Progenitor cell of endocrine pancreas (in vitro differentiated cells): ENCODE measurements at regions not wholly inside any gene's neighbourhood (a gene's known extent, or its start where the extent isn't known, plus 50 kb on each side); places are given as distances from the start of the nearest gene placed in this dataset.

Experiments used
- DNase-seq: peaks from one replicate; pipeline ENCODE4 v3.0.0; 2021; ENCODE audit warnings: low spot score; ENCODE audit not compliant: unreplicated experiment
- H3K27ac Mint-ChIP-seq: 2 replicates; pipeline ENCODE4 v1.8.0; 2021; ENCODE audit warnings: mild to moderate bottlenecking, moderate library complexity, mixed read lengths
- H3K27me3 Mint-ChIP-seq: 2 replicates; pipeline ENCODE4 v1.8.0; 2021; ENCODE audit warnings: mixed read lengths
- H3K36me3 Mint-ChIP-seq: 2 replicates; pipeline ENCODE4 v1.8.0; 2022; ENCODE audit warnings: mixed read lengths; ENCODE audit not compliant: insufficient read depth
- H3K4me1 Mint-ChIP-seq: 2 replicates; pipeline ENCODE4 v1.8.0; 2021; ENCODE audit warnings: low read depth, mixed read lengths
- H3K4me3 Mint-ChIP-seq: 2 replicates; pipeline ENCODE4 v1.8.0; 2021; ENCODE audit warnings: low read depth, mild to moderate bottlenecking, moderate library complexity, mixed read lengths
- H3K9me3 Mint-ChIP-seq: 2 replicates; pipeline ENCODE4 v1.8.0; 2021; ENCODE audit warnings: low read depth, mixed read lengths
- TF ChIP-seq, protein P1 (sequence below): fragments of 200-600 bp; sonication (generic); IDR thresholded peaks from one replicate; pipeline ENCODE4 v1.5.0; 2021; ENCODE audit warnings: antibody characterized with exemption, mild to moderate bottlenecking; ENCODE audit not compliant: unreplicated experiment

DNA sequence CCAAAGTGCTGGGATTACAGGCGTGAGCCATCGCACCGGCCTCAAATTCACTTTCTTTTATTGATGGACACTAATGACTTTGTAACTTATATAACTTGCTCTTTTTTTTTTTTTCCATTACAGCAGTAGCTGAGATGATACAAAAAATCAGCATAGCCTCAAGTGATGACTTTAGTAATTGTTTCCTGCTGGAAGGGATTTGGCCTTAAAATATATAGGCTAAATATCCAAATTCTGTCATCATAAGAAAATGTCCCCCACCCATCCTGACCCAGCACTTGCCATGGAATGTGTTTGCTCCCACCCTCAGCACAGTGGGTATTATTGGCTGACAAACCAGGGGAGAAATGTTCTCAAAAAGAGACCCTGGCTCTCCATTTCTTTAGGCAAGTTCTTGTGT is 1264.1 kb upstream of the AUTS2 start:
- H3K4me1 Mint-ChIP-seq = peaks cover 4% of the 10 kb centered on the region
- no peak overlapping the region for H3K4me3 Mint-ChIP-seq
- no peak for DNase-seq
- TF ChIP-seq, protein P1, sequence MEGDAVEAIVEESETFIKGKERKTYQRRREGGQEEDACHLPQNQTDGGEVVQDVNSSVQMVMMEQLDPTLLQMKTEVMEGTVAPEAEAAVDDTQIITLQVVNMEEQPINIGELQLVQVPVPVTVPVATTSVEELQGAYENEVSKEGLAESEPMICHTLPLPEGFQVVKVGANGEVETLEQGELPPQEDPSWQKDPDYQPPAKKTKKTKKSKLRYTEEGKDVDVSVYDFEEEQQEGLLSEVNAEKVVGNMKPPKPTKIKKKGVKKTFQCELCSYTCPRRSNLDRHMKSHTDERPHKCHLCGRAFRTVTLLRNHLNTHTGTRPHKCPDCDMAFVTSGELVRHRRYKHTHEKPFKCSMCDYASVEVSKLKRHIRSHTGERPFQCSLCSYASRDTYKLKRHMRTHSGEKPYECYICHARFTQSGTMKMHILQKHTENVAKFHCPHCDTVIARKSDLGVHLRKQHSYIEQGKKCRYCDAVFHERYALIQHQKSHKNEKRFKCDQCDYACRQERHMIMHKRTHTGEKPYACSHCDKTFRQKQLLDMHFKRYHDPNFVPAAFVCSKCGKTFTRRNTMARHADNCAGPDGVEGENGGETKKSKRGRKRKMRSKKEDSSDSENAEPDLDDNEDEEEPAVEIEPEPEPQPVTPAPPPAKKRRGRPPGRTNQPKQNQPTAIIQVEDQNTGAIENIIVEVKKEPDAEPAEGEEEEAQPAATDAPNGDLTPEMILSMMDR = no peak
- H3K9me3 Mint-ChIP-seq = peaks cover 13% of the 10 kb centered on the region
- H3K36me3 Mint-ChIP-seq = peaks cover 3% of the 10 kb centered on the region
- H3K27me3 Mint-ChIP-seq = no peaks in the 10 kb centered on the region
- H3K27ac Mint-ChIP-seq = no peak overlapping the region

DNA sequence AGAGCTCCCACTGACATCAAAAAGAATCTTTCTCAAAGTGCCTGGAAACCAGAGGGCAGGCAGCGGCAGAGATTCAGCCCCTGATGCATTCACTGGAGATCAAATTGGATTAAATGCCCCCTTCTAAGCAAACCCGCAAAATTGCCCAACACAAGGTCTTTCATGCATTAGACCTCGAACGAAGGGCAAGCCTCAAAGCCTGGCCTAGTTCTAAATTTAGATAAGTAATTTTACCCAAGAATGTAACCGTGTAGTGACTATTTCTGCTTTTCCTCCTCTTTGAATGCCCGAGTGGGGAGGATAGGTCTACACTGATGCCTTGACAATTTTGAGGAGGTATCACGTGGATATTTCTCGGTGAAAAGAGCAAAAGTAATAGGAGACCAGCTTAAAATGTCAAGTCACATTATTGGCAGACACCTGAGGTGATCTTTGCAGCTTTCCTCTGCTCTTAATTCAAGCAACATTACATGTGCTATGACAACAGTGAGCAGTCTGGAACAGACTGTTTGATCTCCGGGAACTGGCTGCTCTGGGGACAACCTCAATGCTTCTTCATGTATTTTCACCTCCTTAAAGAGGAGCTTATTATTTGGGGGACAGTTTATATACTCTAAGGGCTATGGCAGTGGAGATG is 1263.5 kb upstream of the AUTS2 start:
- Mint-ChIP-seq H3K9me3 (peaks cover 13% of the 10 kb centered on the region), H3K27me3 (no peaks in the 10 kb centered on the region), H3K4me1 (peaks cover 4% of the 10 kb centered on the region), H3K4me3 (no peak overlapping the region), H3K36me3 (peaks cover 3% of the 10 kb centered on the region), H3K27ac (no peak overlapping the region)
- TF ChIP-seq, protein P1 = no peak
- DNase-seq = no peak

DNA sequence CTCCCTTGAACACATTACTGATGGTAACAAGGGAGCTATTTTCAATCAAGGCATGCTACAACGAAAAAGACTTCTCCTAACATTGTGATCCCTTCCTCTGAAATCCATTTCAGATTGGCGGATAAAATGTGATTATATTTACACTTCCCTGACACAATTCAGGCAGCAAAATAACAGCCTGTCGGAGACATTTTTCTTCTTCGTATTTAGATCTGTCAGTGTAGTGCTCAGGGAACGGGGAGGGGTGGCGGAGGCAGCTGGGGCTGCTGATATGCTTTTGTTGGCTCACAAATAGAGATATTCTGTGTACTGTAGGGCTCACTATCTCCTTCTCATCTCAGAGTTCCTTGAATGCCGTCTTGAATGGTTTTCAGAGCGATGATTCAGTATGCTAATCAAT is 1261.7 kb upstream of the AUTS2 start:
- H3K36me3 Mint-ChIP-seq = no peaks in the 10 kb centered on the region

DNA sequence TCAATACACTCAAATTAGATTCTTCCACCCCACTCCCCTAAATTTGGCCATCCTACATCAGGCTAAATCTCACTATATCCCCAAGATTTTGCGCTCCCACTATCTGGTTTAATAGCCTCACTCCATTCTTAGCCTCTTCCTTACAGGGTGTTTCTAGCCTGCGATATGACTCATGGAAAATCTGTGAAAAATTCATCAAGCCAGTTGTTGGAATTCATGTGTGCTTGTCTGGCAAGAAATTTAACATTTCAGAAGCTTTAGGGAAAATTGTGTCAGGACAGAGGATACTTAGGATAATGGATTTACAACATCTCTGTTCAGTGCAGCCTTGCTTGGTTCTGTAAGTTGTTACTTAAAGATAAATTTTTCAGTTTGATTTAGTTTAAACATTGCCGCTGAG is 1249.9 kb upstream of the AUTS2 start:
- Mint-ChIP-seq H3K9me3 (peaks cover 5% of the 10 kb centered on the region), H3K36me3 (no peaks in the 10 kb centered on the region)

More for the DNA sequence above, 1261.7 kb upstream of the AUTS2 start:
- no peak overlapping the region for H3K27ac Mint-ChIP-seq
- no peak for DNase-seq
- no peaks in the 10 kb centered on the region for H3K27me3 Mint-ChIP-seq
- peaks cover 4% of the 10 kb centered on the region for H3K4me1 Mint-ChIP-seq
- H3K4me3 Mint-ChIP-seq = no peak overlapping the region
- TF ChIP-seq, protein P1 = no peak
- peaks cover 3% of the 10 kb centered on the region for H3K9me3 Mint-ChIP-seq

DNA sequence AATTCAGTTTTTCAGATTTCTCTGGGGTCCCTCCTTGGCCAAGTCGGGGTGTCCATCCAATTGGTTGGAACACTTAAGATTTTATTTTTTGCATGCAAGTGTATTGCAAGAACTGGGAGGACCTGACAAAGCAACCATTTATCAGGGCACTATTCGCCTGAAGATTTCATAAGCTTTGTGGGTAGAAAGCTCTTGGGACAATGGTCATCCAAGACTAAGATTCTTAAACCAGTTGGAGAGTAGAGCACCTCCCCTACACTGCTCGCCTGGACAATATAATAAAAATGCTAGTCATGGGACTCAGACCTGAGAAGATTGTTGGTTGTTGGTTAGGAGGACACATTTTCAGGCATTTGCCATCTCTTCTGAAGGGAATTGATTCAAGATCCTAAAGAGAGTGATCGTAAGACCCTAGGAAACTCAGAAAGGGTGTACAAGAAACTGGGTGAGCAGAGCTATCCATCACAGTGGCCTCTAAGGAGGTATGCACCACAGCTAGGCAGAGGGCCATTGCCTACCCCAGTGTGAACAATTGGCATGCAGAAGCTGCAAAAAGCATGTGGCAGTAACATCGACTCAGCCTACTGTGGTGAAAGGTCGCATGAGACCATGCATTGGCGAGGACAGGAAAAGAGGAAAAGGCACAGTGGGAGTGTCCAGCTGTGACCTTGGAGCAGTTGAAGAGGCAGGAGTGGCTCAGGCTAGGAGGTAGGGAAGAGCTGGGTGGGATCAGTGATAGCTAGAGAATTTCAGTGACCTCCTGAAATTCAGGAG is 1235.3 kb upstream of the AUTS2 start:
- Mint-ChIP-seq H3K36me3 (no peaks in the 10 kb centered on the region), H3K27me3 (peaks cover 4% of the 10 kb centered on the region), H3K27ac (no peak overlapping the region), H3K4me3 (no peak overlapping the region), H3K9me3 (peaks cover 7% of the 10 kb centered on the region), H3K4me1 (no peaks in the 10 kb centered on the region)
- no peak for DNase-seq
- TF ChIP-seq, protein P1 = no peak

More for the DNA sequence above, 1249.9 kb upstream of the AUTS2 start:
- Mint-ChIP-seq H3K27ac (no peak overlapping the region), H3K4me1 (no peaks in the 10 kb centered on the region), H3K27me3 (no peaks in the 10 kb centered on the region), H3K4me3 (no peak overlapping the region)
- TF ChIP-seq, protein P1 = no peak
- no peak for DNase-seq
